B cell (primary cell): ENCODE measurements at regions not wholly inside any gene's neighbourhood (a gene's known extent, or its start where the extent isn't known, plus 50 kb on each side); places are given as distances from the start of the nearest gene placed in this dataset.

ENCODE experiments used
- EZH2 ChIP-seq: IDR thresholded peaks from 2 replicates; pipeline ENCODE4 v1.6.1; 2012; ENCODE audit warnings: borderline replicate concordance, low read depth, mild to moderate bottlenecking, moderate library complexity, low read length; ENCODE audit not compliant: insufficient read depth, poor library complexity, severe bottlenecking
- TF ChIP-seq, protein P1 (sequence below): fragments of 200-600 bp; IDR thresholded peaks from one replicate; pipeline ENCODE4 v1.8.0; 2022; ENCODE audit warnings: antibody characterized with exemption, mild to moderate bottlenecking

DNA sequence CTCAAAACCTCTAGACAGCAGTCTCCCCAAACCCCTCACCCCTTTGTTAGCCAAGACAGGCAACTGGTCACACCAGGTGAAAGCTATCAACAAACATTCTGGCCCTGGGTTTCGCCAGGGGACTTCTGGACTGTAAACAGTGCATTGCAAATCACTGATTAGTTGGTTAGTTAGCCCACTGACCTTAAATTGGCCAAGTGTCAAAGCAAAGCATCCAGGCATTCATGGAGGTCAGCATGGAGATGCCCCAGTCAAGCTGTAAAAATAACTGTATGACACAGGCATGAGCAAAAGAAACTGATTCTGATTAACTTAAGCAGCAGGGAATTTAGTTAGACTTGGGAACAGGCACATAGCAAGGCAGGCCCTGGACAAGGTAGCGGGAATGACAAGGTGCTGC, 156.0 kb upstream of the TTC29 start:
- TF ChIP-seq, protein P1, sequence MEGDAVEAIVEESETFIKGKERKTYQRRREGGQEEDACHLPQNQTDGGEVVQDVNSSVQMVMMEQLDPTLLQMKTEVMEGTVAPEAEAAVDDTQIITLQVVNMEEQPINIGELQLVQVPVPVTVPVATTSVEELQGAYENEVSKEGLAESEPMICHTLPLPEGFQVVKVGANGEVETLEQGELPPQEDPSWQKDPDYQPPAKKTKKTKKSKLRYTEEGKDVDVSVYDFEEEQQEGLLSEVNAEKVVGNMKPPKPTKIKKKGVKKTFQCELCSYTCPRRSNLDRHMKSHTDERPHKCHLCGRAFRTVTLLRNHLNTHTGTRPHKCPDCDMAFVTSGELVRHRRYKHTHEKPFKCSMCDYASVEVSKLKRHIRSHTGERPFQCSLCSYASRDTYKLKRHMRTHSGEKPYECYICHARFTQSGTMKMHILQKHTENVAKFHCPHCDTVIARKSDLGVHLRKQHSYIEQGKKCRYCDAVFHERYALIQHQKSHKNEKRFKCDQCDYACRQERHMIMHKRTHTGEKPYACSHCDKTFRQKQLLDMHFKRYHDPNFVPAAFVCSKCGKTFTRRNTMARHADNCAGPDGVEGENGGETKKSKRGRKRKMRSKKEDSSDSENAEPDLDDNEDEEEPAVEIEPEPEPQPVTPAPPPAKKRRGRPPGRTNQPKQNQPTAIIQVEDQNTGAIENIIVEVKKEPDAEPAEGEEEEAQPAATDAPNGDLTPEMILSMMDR = no peak
- TF ChIP-seq EZH2 = no peak
